Lower leg skin (tissue), 3 donors: ENCODE measurements at regions not wholly inside any gene's neighbourhood (a gene's known extent, or its start where the extent isn't known, plus 50 kb on each side); places are given as distances from the start of the nearest gene placed in this dataset.

Experiments used
- POLR2A ChIP-seq, 2 donors: fragments of 450-650 bp; IDR thresholded peaks; one replicate each; pipeline ENCODE4 v1.6.1; 2016 to 2017; ENCODE audit warnings: antibody characterized with exemption in 2 of 2, mild to moderate bottlenecking in 1 of 2, moderate library complexity in 1 of 2
- TF ChIP-seq, protein P1 (sequence below), 3 donors: fragments of 450-650 bp; IDR thresholded peaks; one replicate each; pipeline ENCODE4 v1.5.1; 2016; ENCODE audit warnings: antibody characterized with exemption in 3 of 3, mild to moderate bottlenecking in 3 of 3, moderate library complexity in 2 of 3

GRCh38 chr7:149681274-149681673 is 92.1 kb downstream of the ZNF467 start:
- no peak for TF ChIP-seq POLR2A (IDR thresholded peaks at IDR 0.05)
- TF ChIP-seq, protein P1, sequence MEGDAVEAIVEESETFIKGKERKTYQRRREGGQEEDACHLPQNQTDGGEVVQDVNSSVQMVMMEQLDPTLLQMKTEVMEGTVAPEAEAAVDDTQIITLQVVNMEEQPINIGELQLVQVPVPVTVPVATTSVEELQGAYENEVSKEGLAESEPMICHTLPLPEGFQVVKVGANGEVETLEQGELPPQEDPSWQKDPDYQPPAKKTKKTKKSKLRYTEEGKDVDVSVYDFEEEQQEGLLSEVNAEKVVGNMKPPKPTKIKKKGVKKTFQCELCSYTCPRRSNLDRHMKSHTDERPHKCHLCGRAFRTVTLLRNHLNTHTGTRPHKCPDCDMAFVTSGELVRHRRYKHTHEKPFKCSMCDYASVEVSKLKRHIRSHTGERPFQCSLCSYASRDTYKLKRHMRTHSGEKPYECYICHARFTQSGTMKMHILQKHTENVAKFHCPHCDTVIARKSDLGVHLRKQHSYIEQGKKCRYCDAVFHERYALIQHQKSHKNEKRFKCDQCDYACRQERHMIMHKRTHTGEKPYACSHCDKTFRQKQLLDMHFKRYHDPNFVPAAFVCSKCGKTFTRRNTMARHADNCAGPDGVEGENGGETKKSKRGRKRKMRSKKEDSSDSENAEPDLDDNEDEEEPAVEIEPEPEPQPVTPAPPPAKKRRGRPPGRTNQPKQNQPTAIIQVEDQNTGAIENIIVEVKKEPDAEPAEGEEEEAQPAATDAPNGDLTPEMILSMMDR (IDR thresholded peaks at IDR 0.05): no peak
